HCT116 (cell line): ENCODE measurements at regions not wholly inside any gene's neighbourhood (a gene's known extent, or its start where the extent isn't known, plus 50 kb on each side); places are given as distances from the start of the nearest gene placed in this dataset.

Experiments
- ATAC-seq: fragments of 200-7000 bp; cut with Tn5 transposase; 2 replicates; pipeline ENCODE4 v1.9.1; 2020; ENCODE audit warnings: mild to moderate bottlenecking, moderate library complexity
- BruUV-seq: library from RNA; stranded (reverse); fragments of 400-500 nt; replicated peaks from 2 replicates; lab custom pipeline; 2021; lab: Mats Ljungman, UMichigan
- CTCF ChIA-PET: fragments of 300-600 bp; sonication (Branson Sonifier 250); formaldehyde crosslinking; loops from one replicate; lab custom pipeline; 2021; ENCODE audit warnings: antibody characterized with exemption; lab: Charles Lee
- POLR2A ChIA-PET: fragments of 300-600, 350-600 bp; sonication (Branson Sonifier 250); formaldehyde crosslinking; loops from one replicate; lab custom pipeline; 2021; ENCODE audit warnings: antibody characterized with exemption; lab: Charles Lee
- RAD21 ChIA-PET, 2 experiments: fragments of 300-600 bp; sonication (Branson Sonifier 250); formaldehyde crosslinking; loops; one replicate each; lab custom pipeline; 2023; ENCODE audit warnings: low total read pairs in 2 of 2; ENCODE audit not compliant: uncharacterized antibody in 2 of 2, unreplicated experiment in 2 of 2, low non-redundant PET in 1 of 2; lab: Charles Lee
- DNase-seq: peaks from one replicate; pipeline ENCODE4 v3.0.0-alpha.2; 2010; ENCODE audit warnings: low read depth, low spot score
- H2AFZ ChIP-seq: fragments of 200-600 bp; shearing (Covaris generic), sonication (generic); 2 replicates; pipeline ENCODE4 v1.6.1; 2017; ENCODE audit warnings: low read depth, mixed run types, mixed read lengths, antibody characterized with exemption, low read length; ENCODE audit not compliant: poor library complexity, severe bottlenecking
- H3K27ac ChIP-seq: 2 replicates; pipeline ENCODE4 v1.5.1; 2012; ENCODE audit warnings: low read depth, low read length
- H3K27me3 ChIP-seq: fragments of 200-600 bp; sonication (generic); 2 replicates; pipeline ENCODE4 v1.6.1; 2016; ENCODE audit warnings: mixed run types, low read length, mixed read lengths; ENCODE audit not compliant: insufficient read depth
- H3K36me3 ChIP-seq, 2 experiments: fragments of 200-500 bp in 1 of 2; fragments of 200-600 bp in 1 of 2; sonication (Bioruptor generic) in 1 of 2; sonication (generic) in 1 of 2; 2 replicates each; pipeline versions ENCODE4 v1.5.1 to v1.6.1; 2014 to 2016; ENCODE audit warnings: low read length in 2 of 2, inconsistent platforms in 1 of 2, mixed read lengths in 1 of 2, mixed run types in 1 of 2; ENCODE audit not compliant: insufficient read depth in 2 of 2, control insufficient read depth in 1 of 2
- H3K4me1 ChIP-seq, 2 experiments: fragments of 200-600 bp in 1 of 2; sonication (generic) in 1 of 2; 2 replicates each; pipeline versions ENCODE4 v1.5.1 to v1.6.1; 2012 to 2017; ENCODE audit warnings: low read length in 2 of 2, inconsistent platforms in 1 of 2, mild to moderate bottlenecking in 1 of 2, mixed read lengths in 1 of 2, mixed run types in 1 of 2, moderate library complexity in 1 of 2; ENCODE audit not compliant: insufficient read depth in 2 of 2, control insufficient read depth in 1 of 2
- H3K4me2 ChIP-seq: fragments of 200-600 bp; sonication (generic); 2 replicates; pipeline ENCODE4 v1.6.1; 2017; ENCODE audit warnings: mixed run types, low read length, mixed read lengths
- H3K4me3 ChIP-seq, 2 experiments: fragments of 200-600 bp in 1 of 2; sonication (generic) in 1 of 2; replicated peaks in 1 of 2; 2 replicates each; pipeline ENCODE4 v1.5.1; 2011 to 2016; ENCODE audit warnings: low read length in 2 of 2, control low read depth in 1 of 2, low read depth in 1 of 2, mild to moderate bottlenecking in 1 of 2, mixed read lengths in 1 of 2, mixed run types in 1 of 2
- H3K79me2 ChIP-seq: fragments of 200-600 bp; sonication (generic); 2 replicates; pipeline ENCODE4 v1.6.1; 2017; ENCODE audit warnings: mild to moderate bottlenecking, mixed run types, low read length, moderate library complexity, mixed read lengths; ENCODE audit not compliant: insufficient read depth
- H3K9ac ChIP-seq: fragments of 200-600 bp; sonication (generic); 2 replicates; pipeline ENCODE4 v1.6.1; 2016; ENCODE audit warnings: low read length, mixed read lengths
- H3K9me2 ChIP-seq: fragments of 200-600 bp; sonication (generic), shearing (Covaris generic); 2 replicates; pipeline ENCODE4 v1.6.1; 2017; ENCODE audit warnings: mixed run types, mild to moderate bottlenecking, moderate library complexity; ENCODE audit not compliant: insufficient read depth
- H3K9me3 ChIP-seq, 2 experiments: fragments of 200-500 bp in 1 of 2; fragments of 200-600 bp in 1 of 2; sonication (Bioruptor generic) in 1 of 2; sonication (generic) in 1 of 2; 2 replicates each; pipeline ENCODE4 v1.6.1; 2014 to 2017; ENCODE audit warnings: low read length in 2 of 2, mixed read lengths in 2 of 2, inconsistent platforms in 1 of 2, low read depth in 1 of 2, mild to moderate bottlenecking in 1 of 2, mixed run types in 1 of 2, moderate library complexity in 1 of 2; ENCODE audit not compliant: control insufficient read depth in 1 of 2, insufficient read depth in 1 of 2
- H4K20me1 ChIP-seq: fragments of 200-600 bp; sonication (generic), shearing (Covaris generic); 2 replicates; pipeline ENCODE4 v1.6.1; 2017; ENCODE audit warnings: mixed run types, mild to moderate bottlenecking, moderate library complexity; ENCODE audit not compliant: insufficient read depth
- CBX3 ChIP-seq: IDR thresholded peaks from 2 replicates; pipeline ENCODE4 v1.6.1; 2012; ENCODE audit warnings: low read depth
- CEBPB ChIP-seq: IDR thresholded peaks from 2 replicates; pipeline ENCODE4 v1.6.1; 2012; ENCODE audit warnings: low read depth
- EGR1 ChIP-seq: IDR thresholded peaks from 2 replicates; pipeline ENCODE4 v1.6.1; 2012; ENCODE audit warnings: low read depth
- ELF1 ChIP-seq: IDR thresholded peaks from 2 replicates; pipeline ENCODE4 v1.6.1; 2012; ENCODE audit warnings: low read depth, borderline replicate concordance
- EZH2 ChIP-seq: fragments of 200-600 bp; sonication (generic); IDR thresholded peaks from 2 replicates; pipeline ENCODE4 v1.6.1; 2017; ENCODE audit warnings: antibody characterized with exemption, mixed run types
- EZH2phosphoT487 ChIP-seq: fragments of 200-600 bp; IDR thresholded peaks from 2 replicates; pipeline ENCODE4 v1.6.1; 2018; ENCODE audit warnings: antibody characterized with exemption, borderline replicate concordance
- FOSL1 ChIP-seq: IDR thresholded peaks from 2 replicates; pipeline ENCODE4 v1.6.1; 2012; ENCODE audit warnings: low read depth
- JUND ChIP-seq: IDR thresholded peaks from 2 replicates; pipeline ENCODE4 v1.6.1; 2012
- MAX ChIP-seq: IDR thresholded peaks from 2 replicates; pipeline ENCODE4 v1.6.1; 2012
- POLR2A ChIP-seq: IDR thresholded peaks from 2 replicates; pipeline ENCODE4 v1.7.0; 2011; ENCODE audit warnings: borderline replicate concordance; ENCODE audit not compliant: insufficient read depth, insufficient read length; ENCODE audit errors: extremely low read depth
- POLR2AphosphoS5 ChIP-seq: IDR thresholded peaks from 2 replicates; pipeline ENCODE4 v1.6.1; 2011; ENCODE audit warnings: mild to moderate bottlenecking, low read depth, low read length, moderate library complexity
- RAD21 ChIP-seq: IDR thresholded peaks from 2 replicates; pipeline ENCODE4 v1.6.1; 2012; ENCODE audit warnings: low read depth, mild to moderate bottlenecking
- REST ChIP-seq: IDR thresholded peaks from 2 replicates; pipeline ENCODE4 v1.6.1; 2012; ENCODE audit warnings: low read depth
- SIN3A ChIP-seq: IDR thresholded peaks from 2 replicates; pipeline ENCODE4 v1.6.1; 2012; ENCODE audit warnings: low read depth
- SRF ChIP-seq: IDR thresholded peaks from 2 replicates; pipeline ENCODE4 v1.6.1; 2012; ENCODE audit warnings: low read depth
- TCF7L2 ChIP-seq: IDR thresholded peaks from 2 replicates; pipeline ENCODE4 v1.7.0; 2011; ENCODE audit warnings: borderline replicate concordance, inconsistent platforms; ENCODE audit not compliant: insufficient read depth, insufficient read length; ENCODE audit errors: extremely low read depth
- ZBTB33 ChIP-seq: IDR thresholded peaks from 2 replicates; pipeline ENCODE4 v1.6.1; 2011; ENCODE audit warnings: mild to moderate bottlenecking, low read length, moderate library complexity; ENCODE audit not compliant: insufficient replicate concordance; ENCODE audit errors: extremely low read depth
- ZFX ChIP-seq: fragments of 450-650 bp; IDR thresholded peaks from 2 replicates; pipeline ENCODE4 v1.6.1; 2017
- ZNF274 ChIP-seq: fragments of 200-500 bp; sonication (Bioruptor generic); IDR thresholded peaks from 2 replicates; pipeline ENCODE4 v1.6.1; 2014; ENCODE audit warnings: mild to moderate bottlenecking, low read depth, low read length, inconsistent platforms
- intact Hi-C: fragments of 100-400 bp; cut with micrococcal nuclease; formaldehyde crosslinking; loops from 2 replicates; pipeline ENCODE4 v1.10.0; 2022

- no peaks in the 10 kb centered on the region for H4K20me1 ChIP-seq
- TF ChIP-seq RAD21 (no peak), EGR1 (no peak), CEBPB (no peak), TCF7L2 (no peak), JUND (no peak), SIN3A (no peak), EZH2phosphoT487 (no peak), ELF1 (no peak), FOSL1 (no peak), SRF (no peak), REST (no peak), POLR2A (no peak), ZFX (no peak), ZBTB33 (no peak), MAX (no peak), POLR2AphosphoS5 (no peak), CBX3 (no peak), ZNF274 (no peak), EZH2 (no peak)
- intact Hi-C loops, result no loop called here
- H3K4me1 ChIP-seq, result no peaks in the 10 kb centered on the region
- H2AFZ ChIP-seq, result no peak overlapping the region
- no peaks in the 10 kb centered on the region for H3K9me2 ChIP-seq
- CTCF ChIA-PET, result no interaction called here
- H3K4me3 ChIP-seq, result no peak overlapping the region
- H3K9ac ChIP-seq, result no peak overlapping the region
- no peak overlapping the region for H3K4me2 ChIP-seq
- no peaks in the 10 kb centered on the region for H3K36me3 ChIP-seq
- no peaks in the 10 kb centered on the region for H3K79me2 ChIP-seq
- no TSS peak for BruUV-seq
- H3K27me3 ChIP-seq, result no peaks in the 10 kb centered on the region
- POLR2A ChIA-PET, result interaction anchor here (0.5 to 1.2 kb wide), 2 partner anchors 82 to 103 kb away, joined by 3 to 4 read pairs; no protein-coding TSS in a partner anchor
- ATAC-seq (no peak), DNase-seq (no peak)
- H3K27ac ChIP-seq, result no peak overlapping the region
- no peaks in the 10 kb centered on the region for H3K9me3 ChIP-seq
- RAD21 ChIA-PET, result no interaction called here
These were observed 82.5 kb upstream of the PICALM start for GRCh38 chr11:86151174-86152005.
